Nephron progenitor cell (in vitro differentiated cells): ENCODE measurements at regions not wholly inside any gene's neighbourhood (a gene's known extent, or its start where the extent isn't known, plus 50 kb on each side); places are given as distances from the start of the nearest gene placed in this dataset.

Source experiments
- DNase-seq: peaks from one replicate; pipeline ENCODE4 v3.0.0; 2021
- H3K27ac Mint-ChIP-seq: 2 replicates; pipeline ENCODE4 v1.8.0; 2021; ENCODE audit warnings: mild to moderate bottlenecking, moderate library complexity, mixed read lengths
- H3K27me3 Mint-ChIP-seq: 2 replicates; pipeline ENCODE4 v1.8.0; 2021; ENCODE audit warnings: mild to moderate bottlenecking, low read depth, mixed read lengths; ENCODE audit not compliant: poor library complexity
- H3K36me3 Mint-ChIP-seq: 2 replicates; pipeline ENCODE4 v1.8.0; 2021; ENCODE audit warnings: low read depth, mixed read lengths
- H3K4me1 Mint-ChIP-seq: 2 replicates; pipeline ENCODE4 v1.8.0; 2021; ENCODE audit warnings: mixed read lengths
- H3K4me3 Mint-ChIP-seq: 2 replicates; pipeline ENCODE4 v1.8.0; 2021; ENCODE audit warnings: mild to moderate bottlenecking, moderate library complexity, mixed read lengths
- H3K9me3 Mint-ChIP-seq: 2 replicates; pipeline ENCODE4 v1.8.0; 2021; ENCODE audit warnings: mild to moderate bottlenecking, moderate library complexity, mixed read lengths
- CTCF ChIP-seq: fragments of 200-600 bp; sonication (generic); IDR thresholded peaks from 2 replicates; pipeline ENCODE4 v1.5.0; 2021; ENCODE audit warnings: antibody characterized with exemption

- no peak overlapping the region for H3K4me3 Mint-ChIP-seq
- TF ChIP-seq CTCF, result no peak
- no peaks in the 10 kb centered on the region for H3K9me3 Mint-ChIP-seq
- DNase-seq, result no peak
- H3K27ac Mint-ChIP-seq, result no peak overlapping the region
- H3K4me1 Mint-ChIP-seq, result peaks cover 37% of the 10 kb centered on the region
- H3K36me3 Mint-ChIP-seq, result no peaks in the 10 kb centered on the region
- peaks cover 3% of the 10 kb centered on the region for H3K27me3 Mint-ChIP-seq
These were observed 177.5 kb downstream of the DAD1 start for GRCh38 chr14:22411398-22412055.

- peaks cover 3% of the 10 kb centered on the region for H3K27me3 Mint-ChIP-seq
- H3K4me3 Mint-ChIP-seq, result no peak overlapping the region
- H3K9me3 Mint-ChIP-seq, result no peaks in the 10 kb centered on the region
- TF ChIP-seq CTCF, result no peak
- H3K4me1 Mint-ChIP-seq, result peaks cover 26% of the 10 kb centered on the region
- DNase-seq, result no peak
- no peaks in the 10 kb centered on the region for H3K36me3 Mint-ChIP-seq
- no peak overlapping the region for H3K27ac Mint-ChIP-seq
These were observed 178.5 kb downstream of the DAD1 start for GRCh38 chr14:22410497-22410896.

GRCh38 chr14:22409006-22409405 is 180.0 kb downstream of the DAD1 start:
- no peak for TF ChIP-seq CTCF

GRCh38 chr14:22408547-22408946 is 180.5 kb downstream of the DAD1 start:
- no peak for DNase-seq
- H3K27me3 Mint-ChIP-seq, result peaks cover 3% of the 10 kb centered on the region
- H3K36me3 Mint-ChIP-seq, result no peaks in the 10 kb centered on the region
- no peaks in the 10 kb centered on the region for H3K9me3 Mint-ChIP-seq
- H3K4me1 Mint-ChIP-seq, result peaks cover 12% of the 10 kb centered on the region
- TF ChIP-seq CTCF, result no peak
- H3K4me3 Mint-ChIP-seq, result no peak overlapping the region
- H3K27ac Mint-ChIP-seq, result no peak overlapping the region

More at GRCh38 chr14:22409006-22409405, 180.0 kb downstream of the DAD1 start:
- H3K27ac Mint-ChIP-seq, result no peak overlapping the region
- H3K4me1 Mint-ChIP-seq, result peaks cover 16% of the 10 kb centered on the region
- no peaks in the 10 kb centered on the region for H3K36me3 Mint-ChIP-seq
- no peak overlapping the region for H3K4me3 Mint-ChIP-seq
- DNase-seq, result no peak
- peaks cover 3% of the 10 kb centered on the region for H3K27me3 Mint-ChIP-seq
- H3K9me3 Mint-ChIP-seq, result no peaks in the 10 kb centered on the region

GRCh38 chr14:22407033-22407432 is 182.0 kb downstream of the DAD1 start:
- H3K4me1 Mint-ChIP-seq, result peaks cover 4% of the 10 kb centered on the region
- H3K27me3 Mint-ChIP-seq, result peaks cover 5% of the 10 kb centered on the region
- H3K9me3 Mint-ChIP-seq, result no peaks in the 10 kb centered on the region
- TF ChIP-seq CTCF, result no peak
- H3K27ac Mint-ChIP-seq, result no peak overlapping the region
- H3K36me3 Mint-ChIP-seq, result no peaks in the 10 kb centered on the region
- no peak for DNase-seq
- no peak overlapping the region for H3K4me3 Mint-ChIP-seq

GRCh38 chr14:22405201-22405600 is 183.8 kb downstream of the DAD1 start:
- Mint-ChIP-seq H3K4me1 (peaks cover 2% of the 10 kb centered on the region), H3K27ac (no peak overlapping the region), H3K27me3 (peaks cover 5% of the 10 kb centered on the region), H3K4me3 (no peak overlapping the region), H3K9me3 (no peaks in the 10 kb centered on the region), H3K36me3 (no peaks in the 10 kb centered on the region)
- TF ChIP-seq CTCF, result no peak
- DNase-seq, result no peak
